ENCODE measurements at regions not wholly inside any gene's neighbourhood (a gene's known extent, or its start where the extent isn't known, plus 50 kb on each side); places are given as distances from the start of the nearest gene placed in this dataset.

- Histone ChIP-seq H3K4me1 (ENCODE audit: insufficient read depth) (no peaks in the 10 kb centered on the region), H3K36me3 (ENCODE audit: insufficient read depth) (no peaks in the 10 kb centered on the region), H3K79me2 (replicated peaks; ENCODE audit: insufficient read depth) (no peaks in the 10 kb centered on the region), H3K4me2 (no peak overlapping the region), H4K20me1 (replicated peaks; ENCODE audit: insufficient read depth) (no peaks in the 10 kb centered on the region), H3F3A (replicated peaks; ENCODE audit: low read depth) (no peaks in the 10 kb centered on the region), H3K27me3 (ENCODE audit: insufficient read depth) (no peaks in the 10 kb centered on the region), H3K27ac (ENCODE audit: low read depth) (no peak overlapping the region), H3K4me3 (no peak overlapping the region), H2AFZ (no peak overlapping the region), H3K9me2 (ENCODE audit: insufficient read depth) (peaks cover 17% of the 10 kb centered on the region; the same call in 1 of the 2 replicates)
- no peak overlapping the region for H3K4me3 Mint-ChIP-seq
- no peaks in the 10 kb centered on the region for H3K27me3 Mint-ChIP-seq (ENCODE audit: insufficient read depth, low read depth, poor library complexity)
- no peaks in the 10 kb centered on the region for H3K36me3 Mint-ChIP-seq (ENCODE audit: low read depth)
- no peak overlapping the region for H3K27ac Mint-ChIP-seq
- H3K4me1 Mint-ChIP-seq: no peaks in the 10 kb centered on the region
- no peaks in the 10 kb centered on the region for H3K9me3 Mint-ChIP-seq
- DNase-seq (ENCODE audit: low spot score): no peak
- no peak for ATAC-seq
- TF ChIP-seq JUNB (IDR thresholded peaks at IDR 0.05; ENCODE audit: unreplicated experiment) (no peak), ETS1 (IDR thresholded peaks at IDR 0.05) (no peak), CTCF (conservative IDR thresholded peaks at IDR 0.05; ENCODE audit: low read depth in 2 of 2) (no peak), ZNF114 (CRISPR knock-in tag; IDR thresholded peaks at IDR 0.05) (no peak), NANOG (IDR thresholded peaks at IDR 0.05; ENCODE audit: borderline replicate concordance) (no peak), ZNF331 (CRISPR knock-in tag; IDR thresholded peaks at IDR 0.05; ENCODE audit: low read depth) (no peak), EZH2phosphoT487 (IDR thresholded peaks at IDR 0.05; ENCODE audit: unreplicated experiment) (no peak), EZH2 (IDR thresholded peaks at IDR 0.05; ENCODE audit: low read depth, unreplicated experiment) (no peak), CREB1 (CRISPR knock-in tag; IDR thresholded peaks at IDR 0.05; ENCODE audit: low read depth) (no peak), STAT1 (IDR thresholded peaks at IDR 0.05; ENCODE audit: unreplicated experiment) (no peak), ZNF462 (CRISPR knock-in tag; IDR thresholded peaks at IDR 0.05) (no peak), REST (IDR thresholded peaks at IDR 0.05; ENCODE audit: unreplicated experiment) (no peak)
Observed at GRCh38 chr14:51449681-51450080, 202.0 kb upstream of the FRMD6 start.
